CD14-positive monocyte (primary cell): ENCODE measurements at regions not wholly inside any gene's neighbourhood (a gene's known extent, or its start where the extent isn't known, plus 50 kb on each side); places are given as distances from the start of the nearest gene placed in this dataset.

Experiments used
- DNase-seq, 3 donors: peaks; one replicate each; pipeline ENCODE4 v3.0.0-alpha.2; 2011 to 2022
- H2AFZ ChIP-seq: 2 replicates; pipeline ENCODE4 v1.6.0; 2012; ENCODE audit warnings: mild to moderate bottlenecking, low read depth, low read length, inconsistent platforms; ENCODE audit not compliant: insufficient read depth, poor library complexity, severe bottlenecking
- H3K27ac ChIP-seq, 2 donors: 1 replicate in 1 of 2; 2 replicates in 1 of 2; pipeline ENCODE4 v1.5.1; 2012 to 2013; ENCODE audit warnings: low read length in 2 of 2, control low read depth in 1 of 2, inconsistent platforms in 1 of 2, low read depth in 1 of 2, mild to moderate bottlenecking in 1 of 2
- H3K27me3 ChIP-seq, 2 donors: one replicate each; pipeline versions ENCODE4 v1.6.0 to v1.6.1; 2011 to 2013; ENCODE audit warnings: low read length in 2 of 2; ENCODE audit not compliant: control insufficient read depth in 2 of 2, insufficient read depth in 2 of 2
- H3K36me3 ChIP-seq, 2 donors: replicated peaks in 1 of 2; 1 replicate in 1 of 2; 2 replicates in 1 of 2; pipeline versions ENCODE4 v1.5.1 to v1.6.1; 2012 to 2013; ENCODE audit warnings: low read length in 2 of 2, control low read depth in 1 of 2, inconsistent platforms in 1 of 2, mild to moderate bottlenecking in 1 of 2; ENCODE audit not compliant: insufficient read depth in 2 of 2, control insufficient read depth in 1 of 2
- H3K4me1 ChIP-seq, 2 donors: 1 replicate in 1 of 2; 2 replicates in 1 of 2; pipeline versions ENCODE4 v1.5.1 to v1.6.1; 2012 to 2013; ENCODE audit warnings: low read length in 2 of 2, control low read depth in 1 of 2, inconsistent platforms in 1 of 2, mild to moderate bottlenecking in 1 of 2, moderate library complexity in 1 of 2; ENCODE audit not compliant: insufficient read depth in 2 of 2, control insufficient read depth in 1 of 2
- H3K4me2 ChIP-seq: replicated peaks from 2 replicates; pipeline ENCODE3; 2012; ENCODE audit warnings: low read length, moderate library complexity, mild to moderate bottlenecking; ENCODE audit not compliant: poor library complexity, severe bottlenecking; ENCODE audit errors: extremely low read depth
- H3K4me3 ChIP-seq, 3 experiments: fragments of 200-600 bp in 1 of 3; sonication (generic) in 1 of 3; replicated peaks in 1 of 3; 1 replicate in 2 of 3; 2 replicates in 1 of 3; pipeline ENCODE4 v1.5.1; 2011 to 2013; ENCODE audit warnings: low read length in 3 of 3, mild to moderate bottlenecking in 3 of 3, control low read depth in 2 of 3, low read depth in 2 of 3, inconsistent platforms in 1 of 3, moderate library complexity in 1 of 3
- H3K79me2 ChIP-seq: 2 replicates; pipeline ENCODE4 v1.6.0; 2012; ENCODE audit warnings: mild to moderate bottlenecking, control low read depth, inconsistent platforms, low read length, moderate library complexity; ENCODE audit not compliant: insufficient read depth
- H3K9ac ChIP-seq: 2 replicates; pipeline ENCODE4 v1.6.0; 2017; ENCODE audit warnings: low read length, mild to moderate bottlenecking; ENCODE audit not compliant: insufficient read depth, poor library complexity, severe bottlenecking
- H3K9me3 ChIP-seq, 2 donors: replicated peaks in 1 of 2; 1 replicate in 1 of 2; 2 replicates in 1 of 2; pipeline versions ENCODE4 v1.5.1 to v1.6.1; 2012 to 2013; ENCODE audit warnings: low read length in 2 of 2, control low read depth in 1 of 2; ENCODE audit not compliant: control insufficient read depth in 1 of 2, insufficient read depth in 1 of 2
- H4K20me1 ChIP-seq: 2 replicates; pipeline ENCODE4 v1.6.0; 2012; ENCODE audit warnings: mild to moderate bottlenecking, low read length, control low read depth, moderate library complexity; ENCODE audit not compliant: insufficient read depth
- H3K27ac Mint-ChIP-seq, 7 donors: one replicate each; pipeline ENCODE4 v1.8.0; 2020; ENCODE audit warnings: mild to moderate bottlenecking in 7 of 7, mixed read lengths in 7 of 7, moderate library complexity in 6 of 7, inconsistent platforms in 2 of 7
- H3K27me3 Mint-ChIP-seq, 3 donors: one replicate each; pipeline ENCODE4 v1.8.0; 2021 to 2022; ENCODE audit warnings: low read depth in 3 of 3, mild to moderate bottlenecking in 3 of 3, mixed read lengths in 3 of 3, moderate library complexity in 3 of 3, inconsistent platforms in 1 of 3
- H3K36me3 Mint-ChIP-seq, 2 donors: one replicate each; pipeline ENCODE4 v1.8.0; 2020; ENCODE audit warnings: mixed read lengths in 2 of 2, inconsistent platforms in 1 of 2, mild to moderate bottlenecking in 1 of 2
- H3K4me1 Mint-ChIP-seq: one replicate; pipeline ENCODE4 v1.8.0; 2020; ENCODE audit warnings: mild to moderate bottlenecking, mixed read lengths
- H3K4me3 Mint-ChIP-seq, 2 donors: one replicate each; pipeline ENCODE4 v1.8.0; 2020; ENCODE audit warnings: mild to moderate bottlenecking in 2 of 2, mixed read lengths in 2 of 2, moderate library complexity in 1 of 2
- H3K9me3 Mint-ChIP-seq, 7 donors: one replicate each; pipeline ENCODE4 v1.8.0; 2020 to 2022; ENCODE audit warnings: mixed read lengths in 7 of 7, mild to moderate bottlenecking in 6 of 7, moderate library complexity in 6 of 7, inconsistent platforms in 2 of 7
- CTCF ChIP-seq: fragments of 200-600 bp; IDR thresholded peaks from one replicate; pipeline ENCODE4 v1.8.0; 2022; ENCODE audit warnings: antibody characterized with exemption, mild to moderate bottlenecking
- WGBS: methylation state at CpG from one replicate; pipeline ENCODE4 v1.1.5; 2013; ENCODE audit warnings: missing lambda C conversion rate; ENCODE audit not compliant: insufficient coverage; 5-methylcytosine and 5-hydroxymethylcytosine counted together
- intact Hi-C, 2 donors: fragments of 100-400 bp; cut with micrococcal nuclease; formaldehyde crosslinking; loops; one replicate each; pipeline versions ENCODE4 v1.15.0 to v1.15.1; 2023

DNA sequence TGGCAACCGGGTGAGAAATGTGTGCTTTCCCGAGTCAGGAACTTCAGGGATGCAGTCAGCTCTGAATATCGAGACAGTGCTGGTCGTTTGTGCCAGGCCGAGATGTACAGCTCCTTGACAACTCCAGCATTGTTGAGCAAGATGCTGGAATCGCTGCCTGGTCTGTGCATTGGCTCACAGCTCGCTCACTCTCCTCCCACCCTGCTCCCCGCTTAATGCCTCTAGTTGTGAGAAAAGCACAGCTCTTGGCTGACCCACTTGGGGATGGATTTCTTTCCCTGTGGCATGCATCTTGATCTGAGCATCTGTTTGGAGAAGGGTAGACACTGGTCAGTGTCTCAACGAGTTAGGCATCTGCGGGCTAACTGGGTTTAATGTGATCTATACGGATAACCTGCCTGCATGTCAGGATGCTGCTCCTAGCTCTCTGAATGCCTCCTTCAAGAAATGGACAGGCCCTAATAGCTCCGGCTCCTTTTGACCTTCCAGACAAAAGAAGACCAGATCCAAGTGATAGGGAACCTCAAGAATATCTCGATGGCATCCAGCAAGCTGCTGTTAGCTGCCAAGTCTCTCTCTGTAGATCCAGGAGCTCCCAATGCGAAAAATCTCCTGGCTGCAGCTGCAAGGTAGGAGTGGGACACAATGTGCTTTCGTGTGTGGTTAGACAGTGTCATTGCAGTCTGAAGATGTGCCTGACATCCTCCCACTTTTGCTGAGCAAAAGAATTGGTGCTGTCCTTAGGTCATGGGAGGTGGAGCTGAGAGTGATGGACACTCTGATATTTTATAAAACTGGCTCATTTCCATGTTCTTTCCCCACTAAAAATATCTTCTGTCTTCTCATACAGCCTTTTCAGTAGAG, 302.2 kb upstream of the TPM1 start:
- peaks cover 0 to 2% (median 0%) of the 10 kb centered on the region in 7 donors for H3K9me3 Mint-ChIP-seq
- H3K4me1 Mint-ChIP-seq: peaks cover 9% of the 10 kb centered on the region
- Histone ChIP-seq H3K36me3 (no peaks in the 10 kb centered on the region), H3K79me2 (no peaks in the 10 kb centered on the region), H4K20me1 (no peaks in the 10 kb centered on the region), H3K9ac (no peak overlapping the region), H2AFZ (no peak overlapping the region), H3K4me1 (peaks cover 0 to 4% of the 10 kb centered on the region in 2 donors), H3K4me2 (no peak overlapping the region), H3K9me3 (no peaks in the 10 kb centered on the region), H3K27me3 (no peaks in the 10 kb centered on the region), H3K27ac (no peak overlapping the region), H3K4me3 (no peak overlapping the region)
- H3K27ac Mint-ChIP-seq: no peak overlapping the region
- peaks cover 0 to 3% (median 1%) of the 10 kb centered on the region in 3 donors for H3K27me3 Mint-ChIP-seq
- intact Hi-C loops: no loop called here
- TF ChIP-seq CTCF: no peak
- H3K4me3 Mint-ChIP-seq: no peak overlapping the region
- H3K36me3 Mint-ChIP-seq: no peaks in the 10 kb centered on the region
- no peak for DNase-seq
- 94% methylated on average over 12 of the region's 15 CpGs for WGBS

GRCh38 chr15:62741106-62741505, 301.4 kb upstream of the TPM1 start:
- Histone ChIP-seq H3K4me3 (no peak overlapping the region), H4K20me1 (no peaks in the 10 kb centered on the region), H3K36me3 (no peaks in the 10 kb centered on the region), H2AFZ (no peak overlapping the region), H3K27me3 (no peaks in the 10 kb centered on the region), H3K79me2 (no peaks in the 10 kb centered on the region), H3K4me1 (peaks cover 0 to 4% of the 10 kb centered on the region in 2 donors), H3K9me3 (no peaks in the 10 kb centered on the region), H3K4me2 (no peak overlapping the region), H3K27ac (no peak overlapping the region), H3K9ac (no peak overlapping the region)
- no peak for TF ChIP-seq CTCF
- Mint-ChIP-seq H3K9me3 (peaks cover 0 to under 1% (median 0%) of the 10 kb centered on the region in 7 donors), H3K27ac (no peak overlapping the region), H3K27me3 (peaks cover 0 to 3% (median 1%) of the 10 kb centered on the region in 3 donors), H3K4me1 (peaks cover 9% of the 10 kb centered on the region), H3K36me3 (no peaks in the 10 kb centered on the region), H3K4me3 (no peak overlapping the region)
- DNase-seq: no peak
- intact Hi-C loops: no loop called here
- WGBS: no CpG with 5 or more reads among the region's 2 CpGs
